Erythroblast (primary cell): ENCODE measurements at regions not wholly inside any gene's neighbourhood (a gene's known extent, or its start where the extent isn't known, plus 50 kb on each side); places are given as distances from the start of the nearest gene placed in this dataset.

ENCODE experiments used
- GATA1 ChIP-seq: IDR thresholded peaks from 2 replicates; pipeline ENCODE4 v1.6.1; 2011; ENCODE audit warnings: low read depth, mild to moderate bottlenecking, control low read depth, low read length, moderate library complexity
- POLR2A ChIP-seq: IDR thresholded peaks from 2 replicates; pipeline ENCODE4 v1.6.1; 2011; ENCODE audit warnings: mild to moderate bottlenecking, low read length

DNA sequence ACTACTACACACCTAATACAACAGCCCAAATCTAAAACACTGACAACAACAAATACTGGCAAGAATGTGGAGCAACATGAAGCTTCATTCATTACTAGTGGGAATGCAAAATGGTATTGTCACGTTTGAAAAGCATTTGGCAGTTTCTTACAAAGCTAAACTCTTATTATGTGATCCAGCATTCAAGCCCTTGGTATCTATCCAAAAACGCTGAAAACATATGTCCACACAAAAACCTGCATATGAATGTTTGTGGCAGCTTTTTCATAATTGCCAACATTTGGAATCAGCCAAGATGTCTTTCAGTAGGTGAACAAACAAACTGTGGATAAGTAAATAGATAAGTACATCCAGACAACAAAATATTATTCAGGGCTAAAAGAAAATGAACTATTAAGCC lies 501.1 kb upstream of the KIF2B start:
- no peak for TF ChIP-seq POLR2A
- TF ChIP-seq GATA1, result no peak
